AG04449 (cell line): ENCODE measurements at regions not wholly inside any gene's neighbourhood (a gene's known extent, or its start where the extent isn't known, plus 50 kb on each side); places are given as distances from the start of the nearest gene placed in this dataset.

Experiments used
- CTCF ChIA-PET: fragments of 350-600 bp; formaldehyde crosslinking; extraction: SDS; loops from one replicate; lab custom pipeline; 2021; ENCODE audit warnings: antibody characterized with exemption; lab: Yijun Ruan, JAX
- POLR2A ChIA-PET: fragments of 400-600, 350-600 bp; formaldehyde crosslinking; extraction: SDS; loops from one replicate; lab custom pipeline; 2020; ENCODE audit warnings: antibody characterized with exemption, inconsistent platforms; lab: Yijun Ruan, JAX
- DNase-seq: peaks from one replicate; pipeline ENCODE4 v3.0.0-alpha.2; 2010; ENCODE audit warnings: low read depth, low spot score
- H3K4me3 ChIP-seq: 2 replicates; pipeline ENCODE4 v1.5.1; 2011; ENCODE audit warnings: low read depth, mild to moderate bottlenecking, control low read depth, low read length
- CTCF ChIP-seq: IDR thresholded peaks from one replicate; pipeline ENCODE4 v1.5.1; 2011; ENCODE audit warnings: mild to moderate bottlenecking, moderate library complexity, low read length, control low read depth, inconsistent platforms; ENCODE audit not compliant: insufficient read depth; ENCODE audit errors: missing control alignments

GRCh38 chr4:101660607-101661006 lies 129.9 kb upstream of the BANK1 start:
- ChIA-PET POLR2A (no interaction called here), CTCF (no interaction called here)
- no peak for TF ChIP-seq CTCF
- H3K4me3 ChIP-seq = no peak overlapping the region
- DNase-seq = no peak

- TF ChIP-seq CTCF = no peak
- CTCF ChIA-PET = no interaction called here
- DNase-seq = no peak
- POLR2A ChIA-PET = no interaction called here
- H3K4me3 ChIP-seq = no peak overlapping the region
Measured at GRCh38 chr4:101655857-101656256, 134.7 kb upstream of the BANK1 start.

- H3K4me3 ChIP-seq = no peak overlapping the region
- DNase-seq = no peak
- no peak for TF ChIP-seq CTCF
- ChIA-PET CTCF (no interaction called here), POLR2A (no interaction called here)
Measured at GRCh38 chr4:101655005-101655404, 135.5 kb upstream of the BANK1 start.

GRCh38 chr4:101651778-101652177 lies 138.8 kb upstream of the BANK1 start:
- H3K4me3 ChIP-seq = no peak overlapping the region
- ChIA-PET POLR2A (no interaction called here), CTCF (no interaction called here)
- TF ChIP-seq CTCF = no peak
- no peak for DNase-seq

GRCh38 chr4:101649790-101650515 lies 140.6 kb upstream of the BANK1 start:
- POLR2A ChIA-PET = no interaction called here
- no peak for TF ChIP-seq CTCF
- no peak overlapping the region for H3K4me3 ChIP-seq
- CTCF ChIA-PET = no interaction called here
- no peak for DNase-seq

- TF ChIP-seq CTCF = no peak
- ChIA-PET CTCF (no interaction called here), POLR2A (no interaction called here)
- no peak for DNase-seq
- no peak overlapping the region for H3K4me3 ChIP-seq
Measured at GRCh38 chr4:101647710-101648034, 142.9 kb upstream of the BANK1 start.
